Spleen (tissue), 11 donors: ENCODE measurements at regions not wholly inside any gene's neighbourhood (a gene's known extent, or its start where the extent isn't known, plus 50 kb on each side); places are given as distances from the start of the nearest gene placed in this dataset.
A peak's percentile ranks its signal among the peaks of the same experiment; 100 is the strongest.

ENCODE experiments used
- DNase-seq: peaks from one replicate; pipeline ENCODE4 v3.0.0-alpha.2; 2020
- H3K27ac ChIP-seq, 8 donors: fragments of 200-600 bp; sonication (generic) in 7 of 8; 1 replicate in 4 of 8; 2 replicates in 4 of 8; pipeline versions ENCODE4 v1.5.0 to v1.8.0; 2016 to 2021; ENCODE audit warnings: inconsistent platforms in 4 of 8, mild to moderate bottlenecking in 4 of 8, moderate library complexity in 1 of 8
- H3K27me3 ChIP-seq, 7 donors: fragments of 200-600 bp; sonication (generic) in 6 of 7; replicated peaks in 1 of 7; 1 replicate in 4 of 7; 2 replicates in 3 of 7; pipeline versions ENCODE4 v1.5.0 to v1.8.0; 2016 to 2021; ENCODE audit warnings: inconsistent platforms in 3 of 7, mild to moderate bottlenecking in 1 of 7
- H3K36me3 ChIP-seq, 6 donors: fragments of 200-600 bp; sonication (generic) in 5 of 6; 1 replicate in 4 of 6; 2 replicates in 2 of 6; pipeline versions ENCODE4 v1.5.0 to v1.8.0; 2016 to 2021; ENCODE audit warnings: inconsistent platforms in 2 of 6
- H3K4me1 ChIP-seq, 6 donors: fragments of 200-600 bp; sonication (generic) in 5 of 6; 1 replicate in 3 of 6; 2 replicates in 3 of 6; pipeline versions ENCODE4 v1.5.0 to v1.8.0; 2016 to 2021; ENCODE audit warnings: inconsistent platforms in 3 of 6
- H3K4me3 ChIP-seq, 8 donors: fragments of 200-600 bp; sonication (generic) in 7 of 8; 1 replicate in 4 of 8; 2 replicates in 4 of 8; pipeline versions ENCODE4 v1.5.0 to v1.8.0; 2016 to 2021; ENCODE audit warnings: inconsistent platforms in 4 of 8, mild to moderate bottlenecking in 4 of 8, moderate library complexity in 2 of 8
- H3K9me3 ChIP-seq, 8 donors: fragments of 200-600 bp; sonication (generic) in 7 of 8; 1 replicate in 4 of 8; 2 replicates in 4 of 8; pipeline versions ENCODE4 v1.5.0 to v1.8.0; 2016 to 2021; ENCODE audit warnings: inconsistent platforms in 4 of 8
- CTCF ChIP-seq, 11 experiments: fragments of 200-600 bp in 7 of 11; fragments of 450-650 bp in 4 of 11; sonication (generic) in 4 of 11; IDR thresholded peaks in 8 of 11; conservative IDR thresholded peaks in 3 of 11; 1 replicate in 7 of 11; 2 replicates in 4 of 11; pipeline versions ENCODE4 v1.4.0 to v1.8.0; 2016 to 2021; ENCODE audit warnings: antibody characterized with exemption in 11 of 11, inconsistent platforms in 4 of 11, mild to moderate bottlenecking in 1 of 11
- POLR2A ChIP-seq, 3 donors: fragments of 450-650 bp; IDR thresholded peaks; one replicate each; pipeline ENCODE4 v1.5.1; 2017; ENCODE audit warnings: antibody characterized with exemption in 3 of 3, mild to moderate bottlenecking in 1 of 3
- POLR2AphosphoS5 ChIP-seq, 3 donors: sonication (generic); formaldehyde crosslinking; IDR thresholded peaks; one replicate each; pipeline ENCODE4 v1.5.1; 2017; ENCODE audit warnings: antibody characterized with exemption in 3 of 3
- WGBS, 5 donors: extraction: QIAGEN DNeasy Blood & Tissue Kit in 3 of 5; methylation state at CpG; one replicate each; pipeline versions ENCODE4 v1.1.5 to v1.1.7; 2013 to 2018; 5-methylcytosine and 5-hydroxymethylcytosine counted together
- intact Hi-C: fragments of 100-400 bp; cut with DNase I; formaldehyde crosslinking; loops from one replicate; pipeline ENCODE4 v1.15.0; 2023; ENCODE audit warnings: low total_unique reads
- donor health status: healthy with polysubstance abuse.
- donor health status: DM: no; HTN: no; CAD: no; lungs with moderate emphysema.
- donor health status: DM: no; HTN: no; CAD: no.
- donor health status: Bipolar disorder and iron deficiency.
- donor health status: healthy.
- donor health status: DM: no; HTN: no; CAD: no.
- donor health status: DM: yes; HTN: yes; CAD: no.

GRCh38 chr16:76856112-76856511 is 334.9 kb upstream of the MON1B start:
- no peak overlapping the region for H3K27ac ChIP-seq
- no peak for DNase-seq
- H3K4me3 ChIP-seq = no peak overlapping the region
- no peaks in the 10 kb centered on the region for H3K4me1 ChIP-seq
- no peak for TF ChIP-seq CTCF (IDR thresholded peaks at IDR 0.05 in 8 of 11, conservative IDR thresholded peaks at IDR 0.05 in 3 of 11)
- TF ChIP-seq POLR2A (IDR thresholded peaks at IDR 0.05) = no peak
- no peak for TF ChIP-seq POLR2AphosphoS5 (IDR thresholded peaks at IDR 0.05)
- WGBS, 5 donors = 66 to 87% (median 70%) methylated on average over 1 of the region's 1 CpG
- H3K36me3 ChIP-seq = no peaks in the 10 kb centered on the region
- peaks cover 0 to 23% (median 16%) of the 10 kb centered on the region in 8 donors for H3K9me3 ChIP-seq
- H3K27me3 ChIP-seq = no peaks in the 10 kb centered on the region
- intact Hi-C loops = no loop called here

GRCh38 chr16:76857402-76857801 is 333.6 kb upstream of the MON1B start:
- Histone ChIP-seq H3K27ac (no peak overlapping the region), H3K4me3 (no peak overlapping the region), H3K9me3 (peaks cover 0 to 23% (median 16%) of the 10 kb centered on the region in 8 donors), H3K27me3 (no peaks in the 10 kb centered on the region), H3K4me1 (no peaks in the 10 kb centered on the region), H3K36me3 (no peaks in the 10 kb centered on the region)
- no peak for TF ChIP-seq POLR2A (IDR thresholded peaks at IDR 0.05)
- TF ChIP-seq CTCF (IDR thresholded peaks at IDR 0.05 in 8 of 11, conservative IDR thresholded peaks at IDR 0.05 in 3 of 11) = no peak
- no peak for TF ChIP-seq POLR2AphosphoS5 (IDR thresholded peaks at IDR 0.05)
- no peak for DNase-seq
- intact Hi-C loops = no loop called here
- WGBS, 5 donors = 22 to 45% (median 29%) methylated on average over 1 of the region's 1 CpG

GRCh38 chr16:76862901-76863300 is 328.1 kb upstream of the MON1B start:
- no peak for DNase-seq
- H3K4me3 ChIP-seq = no peak overlapping the region
- H3K9me3 ChIP-seq = peaks cover 0 to 29% (median 13%) of the 10 kb centered on the region in 8 donors
- no peaks in the 10 kb centered on the region for H3K4me1 ChIP-seq
- H3K36me3 ChIP-seq = no peaks in the 10 kb centered on the region
- no peak overlapping the region for H3K27ac ChIP-seq
- H3K27me3 ChIP-seq = no peaks in the 10 kb centered on the region
- intact Hi-C loops = no loop called here
- TF ChIP-seq POLR2A (IDR thresholded peaks at IDR 0.05) = no peak
- TF ChIP-seq POLR2AphosphoS5 (IDR thresholded peaks at IDR 0.05) = no peak
- TF ChIP-seq CTCF (IDR thresholded peaks at IDR 0.05 in 8 of 11, conservative IDR thresholded peaks at IDR 0.05 in 3 of 11) = no peak

GRCh38 chr16:76866994-76867393 is 324.0 kb upstream of the MON1B start:
- H3K36me3 ChIP-seq = no peaks in the 10 kb centered on the region
- TF ChIP-seq POLR2A (IDR thresholded peaks at IDR 0.05) (no peak), CTCF (IDR thresholded peaks at IDR 0.05 in 8 of 11, conservative IDR thresholded peaks at IDR 0.05 in 3 of 11) (no peak), POLR2AphosphoS5 (IDR thresholded peaks at IDR 0.05) (no peak)
- intact Hi-C loops = no loop called here
- H3K4me1 ChIP-seq = no peaks in the 10 kb centered on the region
- H3K4me3 ChIP-seq = no peak overlapping the region
- H3K27me3 ChIP-seq = no peaks in the 10 kb centered on the region
- peaks cover 0 to 14% (median 0%) of the 10 kb centered on the region in 8 donors for H3K9me3 ChIP-seq
- H3K27ac ChIP-seq = peak overlapping the region in 1 of 8 donors; percentile 30
- no peak for DNase-seq
- 41 to 76% (median 60%) methylated on average over 1 of the region's 1 CpG for WGBS, 5 donors
